HG03066 (cell line): ENCODE measurements at regions not wholly inside any gene's neighbourhood (a gene's known extent, or its start where the extent isn't known, plus 50 kb on each side); places are given as distances from the start of the nearest gene placed in this dataset.

Source experiments
- ATAC-seq: cut with Tn5 transposase; IDR thresholded peaks from one replicate; pipeline ENCODE4 v1.9.1; 2021; ENCODE audit warnings: low read depth; ENCODE audit not compliant: unreplicated experiment

DNA sequence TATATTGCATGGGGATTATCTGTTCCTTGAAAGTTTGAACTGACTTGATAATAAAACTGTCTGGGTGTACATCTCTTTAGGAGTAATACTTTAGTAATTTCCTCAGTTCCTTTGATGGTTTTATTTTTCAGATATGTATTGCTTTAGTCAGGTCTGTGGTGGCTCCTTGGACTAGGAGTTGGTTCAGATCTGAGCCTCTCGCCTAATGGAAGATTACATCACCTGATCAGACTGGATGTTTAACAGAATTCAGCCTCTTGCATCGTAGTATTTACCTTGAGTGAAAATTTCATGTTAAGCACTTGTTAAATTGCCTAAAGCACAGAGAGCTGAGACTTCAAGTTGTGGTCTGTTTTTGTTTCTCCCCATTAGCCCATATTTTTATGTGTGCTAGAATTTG lies 267.3 kb downstream of the MAP2K4 start:
- no peak for ATAC-seq

GRCh38 chr17:12290207-12290606 lies 269.5 kb downstream of the MAP2K4 start:
- ATAC-seq, result no peak

DNA sequence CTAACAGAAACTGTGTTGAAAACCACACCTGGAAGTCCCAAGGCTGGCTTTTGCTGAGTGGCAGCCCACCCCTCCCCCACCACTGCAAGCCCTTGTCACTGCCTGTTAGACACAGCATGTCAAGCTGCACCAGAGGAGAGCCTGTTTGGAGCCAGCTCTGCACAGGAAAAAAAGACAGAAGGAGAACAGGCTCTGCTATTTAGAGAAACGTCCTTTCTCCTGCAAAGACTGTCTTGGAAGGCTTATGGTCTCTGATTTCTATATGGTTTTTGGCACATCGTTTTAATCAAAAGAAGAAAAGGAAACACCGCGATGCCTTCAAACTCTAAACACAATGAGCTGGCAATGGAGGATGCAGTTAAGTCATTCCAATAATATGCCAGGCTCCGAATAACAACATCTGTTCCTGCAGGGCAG lies 275.5 kb downstream of the MAP2K4 start:
- ATAC-seq, result no peak

DNA sequence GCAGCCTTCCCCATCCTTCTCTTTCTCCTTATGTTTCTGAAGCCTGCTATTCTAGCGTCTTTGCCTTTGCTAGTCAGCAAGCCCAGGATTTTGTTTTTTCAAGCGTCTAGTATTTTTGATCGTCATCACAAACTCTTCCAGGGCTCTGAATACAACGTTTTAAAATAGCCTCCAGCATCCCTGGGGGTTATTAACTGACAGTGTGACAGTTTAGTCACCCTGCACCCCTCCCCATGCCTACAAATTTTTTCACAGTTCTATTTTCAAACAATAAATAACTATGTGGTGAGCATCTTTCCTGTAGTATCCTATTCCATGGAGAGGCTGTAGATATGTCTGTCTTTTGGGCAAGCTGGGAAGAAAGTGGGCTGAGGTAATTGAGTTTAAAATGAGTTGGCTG lies 280.9 kb downstream of the MAP2K4 start:
- no peak for ATAC-seq

DNA sequence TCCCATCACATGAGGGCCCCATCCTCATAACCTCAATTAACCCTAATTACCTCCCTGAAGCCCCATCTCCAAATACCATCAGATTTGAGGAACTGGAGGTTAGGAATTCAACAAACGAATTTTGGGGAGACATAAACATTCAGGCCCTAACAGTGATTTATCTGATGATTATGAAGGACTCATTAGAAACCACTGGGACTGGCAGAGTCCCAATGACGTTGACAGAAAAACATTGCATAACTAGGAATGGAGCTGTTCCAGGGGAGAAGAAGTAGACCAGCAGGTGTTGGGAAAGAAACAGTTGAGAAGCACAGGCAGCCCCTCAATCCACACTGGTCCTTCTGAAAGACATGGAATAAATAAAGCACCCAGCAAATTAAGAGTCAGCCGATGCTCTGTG lies 282.0 kb downstream of the MAP2K4 start:
- ATAC-seq, result no peak

DNA sequence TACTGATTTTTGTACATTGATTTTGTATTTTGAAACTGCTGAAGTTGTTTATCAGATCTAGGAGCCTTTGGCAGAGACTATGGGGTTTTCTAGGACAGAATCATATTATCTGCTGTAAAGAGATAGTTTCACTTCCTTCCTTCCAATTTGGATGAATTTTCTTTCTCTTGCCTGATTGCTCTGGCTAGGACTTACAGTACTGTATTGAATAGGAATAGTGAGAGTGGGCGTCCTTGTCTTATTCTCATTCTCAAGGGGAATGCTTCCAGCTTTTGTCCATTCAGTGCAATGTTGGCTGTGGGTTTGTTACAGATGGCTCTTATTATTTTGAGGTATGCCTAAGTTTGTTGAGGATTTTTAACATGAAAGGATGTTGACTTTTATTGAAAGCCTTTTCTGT lies 290.1 kb downstream of the MAP2K4 start:
- ATAC-seq, result no peak

DNA sequence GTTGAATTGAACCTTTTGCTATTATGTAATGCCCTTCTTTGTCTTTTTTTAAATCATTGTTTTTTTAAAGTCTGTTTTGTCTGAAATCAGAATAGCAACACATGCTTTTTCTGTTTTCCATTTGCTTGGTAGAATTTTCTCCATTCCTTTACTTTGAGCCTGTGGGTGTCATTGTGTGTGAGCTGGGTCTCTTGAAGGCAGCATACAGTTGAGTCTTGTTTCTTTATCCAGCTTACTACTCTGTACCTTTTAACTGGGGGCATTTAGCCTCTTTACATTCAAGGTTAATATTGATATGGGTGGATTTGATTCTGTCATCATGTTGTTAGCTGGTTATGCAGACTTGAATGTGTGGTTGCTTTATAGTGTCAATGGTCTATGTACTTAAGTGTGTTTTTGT lies 292.0 kb downstream of the MAP2K4 start:
- no peak for ATAC-seq

- ATAC-seq, result no peak
Measured at GRCh38 chr17:12313786-12314185, 293.1 kb downstream of the MAP2K4 start.

DNA sequence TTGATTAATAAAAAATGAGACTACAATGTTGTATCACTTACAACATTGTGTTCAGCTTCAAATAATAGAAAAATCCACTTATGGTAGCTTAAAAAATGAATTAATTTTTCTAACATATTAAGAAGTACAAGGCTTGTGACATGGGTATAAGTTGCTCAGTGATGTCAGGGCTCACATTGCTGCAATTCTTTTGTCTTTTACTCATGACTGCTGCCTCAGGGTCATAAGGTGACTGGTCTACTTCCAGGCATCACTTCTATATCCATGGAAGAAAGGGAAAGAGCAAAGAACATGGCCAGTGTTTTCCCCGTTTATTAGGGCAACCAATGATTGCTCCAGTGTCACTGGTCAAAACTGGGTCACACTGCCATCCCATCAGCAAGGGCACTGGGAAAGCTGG lies 295.3 kb downstream of the MAP2K4 start:
- ATAC-seq, result no peak

DNA sequence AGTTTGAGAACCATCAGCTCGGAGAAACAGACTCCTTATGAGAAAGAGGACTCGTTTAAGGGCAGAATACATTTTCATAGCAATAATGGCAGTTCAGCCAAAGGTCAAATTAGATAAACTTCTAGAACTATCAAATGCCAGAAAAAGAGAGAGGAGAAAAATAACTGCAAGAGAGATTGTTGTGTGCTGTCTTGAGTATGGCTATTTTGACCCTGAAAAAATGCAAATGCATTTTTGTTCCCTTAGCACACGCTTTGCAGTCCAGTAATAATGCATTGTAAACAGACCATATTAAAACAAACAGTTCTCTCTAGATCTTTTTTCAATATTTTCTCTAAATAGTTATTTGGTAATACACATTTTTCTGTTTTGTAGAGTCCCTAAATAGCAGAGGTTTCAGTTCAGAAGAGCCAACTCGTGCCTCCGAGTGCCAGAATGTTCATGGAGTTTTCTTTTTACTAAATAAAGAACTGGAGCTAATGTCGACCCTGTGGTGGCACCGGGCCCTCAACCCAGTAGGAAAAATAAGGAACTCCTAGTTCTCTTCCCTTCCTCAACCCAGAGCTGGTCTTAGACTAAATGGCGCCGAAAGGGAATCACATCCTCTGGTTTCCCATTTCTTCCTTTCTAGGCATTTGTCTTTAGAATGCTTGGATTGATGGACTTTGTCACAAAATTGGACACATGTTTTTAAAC lies 298.0 kb downstream of the MAP2K4 start:
- ATAC-seq, result no peak

DNA sequence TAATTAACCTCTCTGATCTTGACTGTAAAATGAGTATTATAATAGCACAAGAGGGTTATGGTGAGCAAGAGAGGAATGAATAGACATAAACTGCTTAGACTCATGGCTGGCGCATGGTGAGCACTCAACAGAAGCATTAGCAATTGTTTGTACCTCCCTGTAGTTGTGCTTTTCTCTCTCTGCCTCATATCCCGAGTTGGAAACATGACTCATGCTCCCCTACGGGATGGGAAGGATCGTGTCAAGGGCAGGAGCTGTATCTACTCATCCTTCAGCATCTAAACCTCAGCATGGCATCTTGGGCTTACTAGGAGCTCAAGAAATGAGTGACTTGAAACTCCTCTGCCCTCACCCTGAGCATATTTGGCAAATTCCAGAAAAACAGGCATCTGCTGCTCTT lies 299.6 kb downstream of the MAP2K4 start:
- ATAC-seq, result no peak

- ATAC-seq, result no peak
Measured at GRCh38 chr17:12328204-12328603, 307.5 kb downstream of the MAP2K4 start.

GRCh38 chr17:12330456-12330855 lies 309.8 kb downstream of the MAP2K4 start:
- no peak for ATAC-seq

- ATAC-seq, result no peak
Measured at GRCh38 chr17:12341328-12341727, 320.7 kb downstream of the MAP2K4 start.

DNA sequence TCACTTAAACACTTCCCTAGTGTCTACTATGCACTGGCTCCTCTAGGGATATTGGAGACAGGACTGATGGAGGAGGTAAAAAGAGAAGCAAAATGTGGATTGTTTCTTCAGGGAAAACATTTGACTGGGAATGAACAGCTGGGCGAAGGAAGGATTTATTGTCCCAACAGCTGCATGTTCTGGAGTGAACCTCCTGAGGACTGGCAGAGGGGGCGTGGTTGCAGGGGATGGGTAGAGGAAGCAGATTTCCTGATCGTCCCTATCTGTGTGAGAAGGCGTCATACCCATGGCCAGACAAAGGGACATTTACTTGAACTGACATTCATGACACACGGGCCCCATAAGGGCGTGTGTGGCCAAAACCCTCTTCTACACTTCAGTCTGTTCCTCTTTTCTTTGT lies 321.5 kb downstream of the MAP2K4 start:
- no peak for ATAC-seq

- no peak for ATAC-seq
Measured at GRCh38 chr17:12342609-12343435, 322.1 kb downstream of the MAP2K4 start.

DNA sequence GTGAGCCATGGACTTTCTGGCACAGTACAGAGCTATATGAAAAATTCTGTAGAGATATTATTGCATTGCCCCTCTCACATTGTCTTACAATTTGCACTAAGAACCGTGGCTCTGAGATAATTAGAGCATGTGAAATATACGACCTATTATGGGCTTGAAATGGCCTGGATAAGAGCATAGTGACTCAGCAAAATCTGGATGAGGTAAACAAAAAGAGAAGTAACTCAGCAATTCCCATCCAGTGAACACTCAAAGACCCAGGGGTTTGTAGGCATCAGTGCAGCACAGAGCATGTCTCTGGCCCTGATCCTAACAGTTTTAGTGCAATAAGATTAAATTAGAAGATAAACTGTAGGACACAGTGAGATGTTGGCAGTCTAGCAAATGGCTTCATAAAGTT lies 317.2 kb upstream of the MYOCD start:
- no peak for ATAC-seq

- ATAC-seq, result no peak
Measured at GRCh38 chr17:12349297-12349696, 316.4 kb upstream of the MYOCD start.

DNA sequence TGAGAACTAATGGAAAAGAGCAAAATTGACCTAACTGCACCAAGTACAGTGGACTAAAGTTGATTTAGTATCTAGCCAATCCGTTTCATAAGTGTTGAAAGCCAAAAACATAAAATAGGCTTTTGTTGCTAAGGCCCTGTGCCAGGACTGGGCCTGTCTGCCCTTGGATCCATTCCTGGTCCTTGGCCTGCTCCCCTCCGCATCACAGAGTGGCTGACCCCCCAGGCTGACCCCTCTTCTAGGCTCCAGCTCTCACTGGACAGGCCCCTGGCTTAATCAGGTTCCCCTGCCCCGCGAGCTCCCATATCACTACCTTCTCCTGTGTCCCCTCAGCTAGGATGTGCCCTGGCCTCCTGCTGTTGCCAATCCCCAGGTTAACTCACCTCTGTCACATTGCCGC lies 313.6 kb upstream of the MYOCD start:
- ATAC-seq, result no peak

DNA sequence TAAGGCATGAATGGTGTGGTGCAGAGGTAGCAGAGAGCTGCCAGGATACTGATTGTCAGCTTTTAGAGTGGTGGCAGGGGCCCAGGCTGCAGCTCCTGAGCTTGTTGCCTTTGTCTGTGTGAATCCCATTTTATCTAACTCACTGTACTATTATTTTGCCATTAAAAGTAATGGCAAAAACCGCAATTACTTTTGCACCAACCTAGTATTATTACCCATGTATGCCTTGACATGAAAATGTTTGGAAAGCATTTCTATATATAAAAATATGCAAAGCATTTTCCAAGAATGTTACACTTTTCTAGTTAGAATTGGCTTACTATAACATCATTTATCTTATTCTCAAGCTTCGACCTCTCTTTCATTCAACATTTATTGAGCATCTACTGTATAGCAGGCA lies 308.1 kb upstream of the MYOCD start:
- ATAC-seq, result no peak

DNA sequence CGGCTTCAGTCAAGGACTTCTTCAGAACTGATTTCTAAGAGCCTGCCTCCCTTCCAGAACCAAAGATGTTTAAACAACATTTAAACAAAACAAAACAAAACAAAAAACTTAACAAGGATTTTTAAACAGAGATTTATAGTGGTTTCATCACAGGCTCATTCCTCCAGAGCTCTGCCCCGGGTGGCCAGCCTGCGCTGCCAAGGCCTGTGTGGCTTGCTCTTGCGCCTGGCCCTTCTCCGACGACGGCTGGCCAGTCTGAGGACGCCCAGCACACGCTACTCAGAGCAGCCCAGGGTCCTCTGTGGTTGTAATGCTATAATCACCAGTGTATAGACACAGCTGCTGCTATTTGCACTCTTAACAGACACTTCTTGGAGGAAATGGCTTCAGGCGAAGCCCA lies 307.2 kb upstream of the MYOCD start:
- no peak for ATAC-seq

DNA sequence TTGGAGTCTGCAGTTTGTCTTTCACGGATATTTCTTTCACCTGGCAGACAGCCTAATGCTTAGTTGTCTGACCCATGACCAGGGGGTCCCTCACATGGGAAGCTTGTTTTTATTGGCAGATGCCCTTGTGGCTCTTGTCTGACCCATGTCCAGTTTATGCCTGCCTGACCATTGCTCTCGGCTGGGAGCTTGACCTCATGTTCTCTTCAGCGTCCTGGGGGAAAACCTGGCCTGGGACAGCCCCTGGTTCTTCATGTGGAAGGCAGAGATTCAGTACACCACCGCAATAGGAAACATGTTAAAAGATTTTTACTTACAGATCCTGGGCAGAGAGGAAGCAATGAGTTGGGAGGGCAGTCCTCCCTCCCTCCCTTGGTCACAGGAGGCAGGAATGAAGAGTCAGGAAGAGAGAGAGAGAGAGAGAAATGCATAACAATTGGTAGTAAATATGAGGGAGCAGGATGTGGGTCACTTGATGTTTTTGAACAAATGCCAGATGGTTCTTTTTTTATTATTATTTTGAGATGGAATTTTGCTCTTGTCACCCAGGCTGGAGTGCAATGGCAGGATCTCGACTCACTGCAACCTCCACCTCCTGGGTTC lies 302.7 kb upstream of the MYOCD start:
- ATAC-seq, result no peak
